B cell (primary cell): ENCODE measurements at regions not wholly inside any gene's neighbourhood (a gene's known extent, or its start where the extent isn't known, plus 50 kb on each side); places are given as distances from the start of the nearest gene placed in this dataset.

Source experiments
- CTCF ChIP-seq: fragments of 200-600 bp; IDR thresholded peaks from one replicate; pipeline ENCODE4 v1.8.0; 2022; ENCODE audit warnings: antibody characterized with exemption, mild to moderate bottlenecking
- EZH2 ChIP-seq: IDR thresholded peaks from 2 replicates; pipeline ENCODE4 v1.6.1; 2012; ENCODE audit warnings: borderline replicate concordance, low read depth, mild to moderate bottlenecking, moderate library complexity, low read length; ENCODE audit not compliant: insufficient read depth, poor library complexity, severe bottlenecking

- TF ChIP-seq CTCF (no peak), EZH2 (no peak)
Measured at GRCh38 chr7:69134316-69134715, 464.0 kb upstream of the AUTS2 start.
